ENCODE measurements at regions not wholly inside any gene's neighbourhood (a gene's known extent, or its start where the extent isn't known, plus 50 kb on each side); places are given as distances from the start of the nearest gene placed in this dataset.

DNA sequence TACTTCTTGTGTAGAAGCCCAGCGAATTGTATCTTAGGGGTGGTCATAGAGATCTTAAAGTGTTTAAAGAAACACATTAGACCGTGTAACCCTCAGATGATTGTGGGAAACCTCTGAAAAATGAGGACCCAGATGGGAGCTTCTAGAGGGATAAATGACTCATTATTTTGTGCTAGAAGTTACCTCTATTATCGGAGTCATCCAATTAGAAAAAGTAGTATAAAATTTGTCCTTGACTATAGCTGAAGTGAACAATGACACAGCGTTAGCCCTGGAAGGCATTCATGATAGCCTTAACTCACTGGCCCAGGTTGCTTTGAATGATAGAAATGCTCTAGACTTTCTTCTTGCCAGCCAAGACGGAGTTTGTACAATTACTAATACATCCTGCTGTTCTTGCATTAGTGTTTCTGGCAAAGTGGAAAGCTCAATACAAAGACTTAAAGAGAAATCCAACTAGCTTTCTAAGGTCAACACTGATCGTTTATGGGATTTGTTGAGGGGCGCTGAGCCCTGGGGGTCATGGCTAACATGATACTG lies 178.9 kb upstream of the VEGFC start:
- no peak for DNase-seq (ENCODE audit: low read depth in 1 of 2, low spot score in 1 of 2)

DNA sequence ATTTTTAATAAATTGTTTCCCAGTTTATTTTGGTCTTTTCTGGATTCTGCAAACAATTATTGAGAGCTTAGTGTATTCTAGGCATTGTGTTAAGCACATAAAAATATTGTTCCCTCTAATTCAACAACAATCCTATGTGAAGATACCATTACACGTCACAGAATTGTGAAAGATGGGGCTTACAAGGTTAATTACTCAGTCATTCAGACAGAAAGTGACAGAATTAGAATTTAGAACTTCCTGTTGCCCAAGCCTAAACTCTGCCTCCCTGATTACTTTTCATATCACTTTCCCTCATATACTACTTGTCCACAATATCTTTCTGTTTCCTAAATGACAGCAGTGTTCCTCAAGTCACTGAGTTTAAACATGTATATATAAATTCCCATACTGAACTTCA lies 186.7 kb upstream of the VEGFC start:
- DNase-seq (ENCODE audit: low read depth in 1 of 2, low spot score in 1 of 2): no peak

DNA sequence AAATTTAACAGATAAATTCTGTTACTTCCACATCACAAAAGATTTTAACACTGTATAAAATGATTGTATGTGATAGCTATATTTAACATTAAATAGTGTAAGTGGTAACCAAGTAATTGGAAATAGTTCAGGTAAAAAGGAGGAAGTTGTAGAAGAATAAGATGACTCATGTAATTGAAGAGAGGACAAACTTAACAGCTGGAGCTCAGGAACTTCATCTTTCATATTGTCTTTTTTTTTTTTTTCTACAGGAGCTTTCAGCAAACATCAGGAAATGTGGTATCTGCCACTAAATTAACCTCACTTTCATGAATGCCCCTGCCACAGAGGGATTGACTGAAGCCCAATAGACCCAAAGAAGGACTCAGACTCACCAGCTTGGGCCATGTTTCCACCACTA lies 188.4 kb upstream of the VEGFC start:
- DNase-seq (ENCODE audit: low read depth in 1 of 2, low spot score in 1 of 2): no peak

- no peak for DNase-seq (ENCODE audit: low read depth in 1 of 2, low spot score in 1 of 2)
Measured at GRCh38 chr4:176981551-176981950, 188.8 kb upstream of the VEGFC start.

- DNase-seq (ENCODE audit: low read depth in 1 of 2, low spot score in 1 of 2): no peak
Measured at GRCh38 chr4:176988226-176988625, 195.5 kb upstream of the VEGFC start.

DNA sequence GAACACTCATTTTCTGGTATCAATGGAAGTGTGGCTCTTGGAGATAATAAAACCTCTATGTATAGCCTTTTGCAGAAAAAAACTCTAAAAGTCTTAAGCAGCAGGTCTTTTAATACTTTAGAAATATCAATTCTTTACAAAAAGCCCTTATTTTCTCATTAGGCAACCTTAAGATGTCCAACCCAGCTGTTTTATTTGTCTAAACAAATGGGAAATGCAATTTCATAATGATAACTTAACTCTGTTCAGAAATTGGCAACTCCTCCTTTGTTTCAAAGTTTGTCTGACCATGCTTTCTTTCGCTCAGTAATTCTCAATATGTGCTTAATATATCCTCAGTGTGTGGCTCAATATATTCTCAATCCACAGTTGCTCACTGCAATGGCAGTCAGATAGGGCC lies 196.5 kb upstream of the VEGFC start:
- DNase-seq (ENCODE audit: low read depth in 1 of 2, low spot score in 1 of 2): no peak

- no peak for DNase-seq (ENCODE audit: low read depth in 1 of 2, low spot score in 1 of 2)
Measured at GRCh38 chr4:176999935-177000543, 207.3 kb upstream of the VEGFC start.

DNA sequence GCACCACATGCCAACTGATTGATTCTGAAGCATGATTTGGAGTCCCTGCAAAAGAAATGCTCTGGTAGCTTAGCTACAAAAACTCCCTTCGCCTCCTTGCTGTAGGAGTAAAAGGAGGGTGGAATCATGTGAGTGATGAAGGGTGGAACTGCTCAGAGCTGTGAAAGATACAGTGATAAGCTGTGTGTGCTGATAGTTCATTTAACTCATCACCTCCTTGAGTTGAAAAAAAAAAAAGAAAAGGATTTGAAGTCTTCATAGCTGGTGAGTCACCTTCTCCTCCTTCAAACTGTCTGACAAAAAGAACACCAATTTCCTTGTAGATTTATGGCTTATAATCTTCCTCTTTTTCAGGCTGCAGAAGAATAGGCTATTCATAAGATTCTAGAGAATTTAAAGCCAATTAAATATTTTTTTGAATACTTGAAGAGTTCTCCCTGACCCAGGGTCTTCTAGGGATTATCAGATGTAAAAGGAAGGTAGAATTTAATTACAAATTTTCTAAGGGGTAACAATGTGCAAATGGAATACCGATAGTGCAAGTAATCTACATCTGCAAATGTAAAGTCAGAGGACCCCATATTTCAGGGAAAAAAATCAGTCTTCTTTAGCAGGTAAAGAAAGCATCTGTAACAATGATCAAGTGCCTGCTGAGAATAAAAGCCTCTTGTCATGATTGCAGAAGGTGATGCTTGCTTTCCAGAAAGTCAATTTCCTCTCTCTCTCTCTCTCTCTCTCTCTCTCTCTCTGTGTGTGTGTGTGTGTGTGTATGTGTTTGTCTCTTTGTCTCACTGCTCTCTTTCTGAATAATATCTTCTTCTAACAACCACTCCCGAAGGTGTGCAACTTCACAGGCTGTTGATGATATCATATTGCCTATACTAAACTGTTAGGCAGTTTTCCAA lies 208.8 kb upstream of the VEGFC start:
- DNase-seq (ENCODE audit: low read depth in 1 of 2, low spot score in 1 of 2): no peak

- DNase-seq (ENCODE audit: low read depth in 1 of 2, low spot score in 1 of 2): no peak
Measured at GRCh38 chr4:177005674-177006230, 213.0 kb upstream of the VEGFC start.

DNA sequence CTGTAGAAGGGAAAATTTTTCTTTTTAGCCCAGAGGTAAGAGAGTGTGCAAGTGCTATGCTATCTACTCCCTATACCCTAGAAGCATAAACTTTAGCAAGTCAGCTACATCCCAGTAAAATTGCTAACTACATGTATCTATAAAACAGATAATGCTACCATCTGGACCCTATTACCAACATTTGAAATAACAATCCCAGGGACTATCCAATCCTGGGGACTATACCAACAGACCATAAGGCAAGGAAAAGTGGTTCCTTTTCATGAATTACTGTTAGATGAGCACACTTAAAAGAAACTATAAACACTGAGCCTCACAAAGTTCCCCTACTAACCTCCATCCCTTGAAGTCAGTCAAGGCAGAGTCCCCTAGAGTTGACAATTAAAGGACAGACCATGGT lies 213.6 kb upstream of the VEGFC start:
- DNase-seq (ENCODE audit: low read depth in 1 of 2, low spot score in 1 of 2): no peak

DNA sequence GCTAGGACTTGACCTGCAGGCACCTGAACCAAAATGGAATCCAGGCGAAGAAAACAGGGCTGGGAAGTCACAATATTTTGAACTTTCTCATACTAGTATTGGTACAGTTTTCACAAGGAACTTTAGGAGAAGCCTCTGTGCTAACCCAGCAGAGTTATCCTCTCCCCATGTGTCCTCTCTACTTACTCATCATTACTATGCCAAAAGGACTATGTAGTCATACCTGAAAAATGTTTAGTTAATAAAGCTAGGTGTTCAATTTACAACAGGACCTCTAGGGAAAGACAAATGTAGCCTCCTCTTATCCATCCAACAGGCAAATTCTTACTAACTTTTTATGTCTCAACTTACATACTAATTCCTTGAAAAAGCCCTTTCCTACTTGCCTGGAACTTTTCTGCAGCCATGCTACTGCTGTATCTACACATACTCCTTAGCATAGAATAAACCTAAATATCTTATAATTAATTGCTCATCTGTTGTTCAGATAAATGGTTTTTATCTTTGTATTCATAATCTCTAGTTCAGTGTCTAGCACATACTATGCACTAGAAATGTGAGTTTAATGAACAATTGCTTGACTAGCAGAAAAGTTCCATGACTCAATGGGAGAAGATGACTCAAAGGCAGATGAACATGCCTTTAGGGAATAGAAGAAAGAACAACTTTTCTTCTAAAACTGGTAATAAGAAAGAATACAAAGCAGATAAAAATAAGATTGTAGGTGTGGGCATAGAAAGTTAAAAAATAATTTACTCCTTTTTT lies 215.5 kb upstream of the VEGFC start:
- no peak for DNase-seq (ENCODE audit: low read depth in 1 of 2, low spot score in 1 of 2)

GRCh38 chr4:177008836-177009501 lies 216.2 kb upstream of the VEGFC start:
- no peak for DNase-seq (ENCODE audit: low read depth in 1 of 2, low spot score in 1 of 2)

- no peak for DNase-seq (ENCODE audit: low read depth in 1 of 2, low spot score in 1 of 2)
Measured at GRCh38 chr4:177010418-177010817, 217.7 kb upstream of the VEGFC start.

DNA sequence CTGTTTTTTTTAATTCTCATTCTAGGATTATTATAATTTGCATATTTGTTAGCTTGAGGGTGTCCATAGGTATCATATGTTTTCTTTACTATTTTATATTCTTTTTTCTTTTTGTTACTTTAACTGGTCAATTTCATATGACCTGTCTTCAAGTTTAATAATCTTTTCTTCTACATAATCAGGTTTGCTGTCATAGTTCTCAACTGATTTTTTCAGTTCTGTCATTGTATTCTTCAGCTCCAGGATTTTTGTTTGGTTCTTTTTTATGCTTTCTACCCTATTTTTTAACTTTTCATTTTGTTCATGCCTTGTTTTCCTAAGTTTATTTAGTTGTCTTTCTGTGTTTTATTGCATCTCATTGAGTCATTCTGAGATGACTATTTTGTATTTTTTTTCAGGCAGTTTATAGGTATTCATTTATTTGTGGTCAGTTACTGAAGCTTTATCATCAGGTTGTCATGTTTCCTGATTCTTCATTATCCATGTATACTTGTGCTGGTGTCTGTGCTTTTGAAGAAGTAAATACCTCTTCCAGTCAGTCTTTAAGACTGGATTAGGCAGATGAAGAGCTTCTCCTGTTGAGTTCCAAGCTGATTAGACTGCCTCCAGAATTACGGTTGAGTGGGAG lies 220.3 kb upstream of the VEGFC start:
- no peak for DNase-seq (ENCODE audit: low read depth in 1 of 2, low spot score in 1 of 2)

GRCh38 chr4:177016541-177017141 lies 223.9 kb upstream of the VEGFC start:
- DNase-seq (ENCODE audit: low read depth in 1 of 2, low spot score in 1 of 2): no peak

- no peak for DNase-seq (ENCODE audit: low read depth in 1 of 2, low spot score in 1 of 2)
Measured at GRCh38 chr4:177023951-177024350, 231.2 kb upstream of the VEGFC start.

- DNase-seq (ENCODE audit: low read depth in 1 of 2, low spot score in 1 of 2): no peak
Measured at GRCh38 chr4:177032341-177032740, 239.6 kb upstream of the VEGFC start.

DNA sequence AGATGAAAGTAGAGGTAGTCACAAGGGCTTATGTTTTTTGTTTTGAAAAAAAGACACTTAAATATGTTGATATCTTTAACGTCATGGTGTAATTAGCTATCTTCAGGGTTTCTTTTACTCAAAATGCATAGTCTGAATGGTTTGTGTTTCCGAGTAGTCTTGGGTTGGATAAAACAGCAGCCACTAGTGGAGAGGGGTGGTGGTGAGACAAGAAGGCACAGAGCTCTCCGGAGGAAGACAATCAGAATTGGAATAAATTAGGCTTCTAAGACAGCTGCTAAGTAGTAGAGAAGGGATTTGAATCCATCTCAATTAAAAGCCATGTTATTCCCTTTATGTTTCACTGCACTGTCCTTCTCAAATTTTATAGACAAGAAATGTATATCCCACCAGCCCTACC lies 240.4 kb upstream of the VEGFC start:
- DNase-seq (ENCODE audit: low read depth in 1 of 2, low spot score in 1 of 2): no peak

DNA sequence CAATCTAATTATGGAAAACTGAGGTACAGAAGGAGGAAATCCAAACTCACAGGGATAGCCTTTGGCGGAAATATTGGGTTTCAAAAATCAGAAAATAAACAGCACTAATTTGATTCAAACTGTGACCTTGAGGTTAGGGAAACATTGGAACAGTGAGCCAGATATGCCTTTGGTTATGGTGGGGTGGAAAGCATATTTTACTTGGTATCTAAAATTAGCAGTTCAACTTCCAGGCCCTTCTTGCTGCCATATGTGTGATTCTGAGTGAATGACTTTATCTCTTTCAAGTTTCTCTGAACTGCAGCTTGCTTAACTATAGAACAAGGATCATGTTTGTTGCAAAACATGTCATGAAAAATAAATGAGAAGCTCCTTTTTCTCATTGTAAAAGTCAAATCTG lies 240.9 kb upstream of the VEGFC start:
- DNase-seq (ENCODE audit: low read depth in 1 of 2, low spot score in 1 of 2): no peak

GRCh38 chr4:177041356-177041755 lies 248.6 kb upstream of the VEGFC start:
- no peak for DNase-seq (ENCODE audit: low read depth in 1 of 2, low spot score in 1 of 2)

Data from stimulated activated CD4-positive, alpha-beta T cell treated with anti-CD3 and anti-CD28 coated beads, Interleukin-15, amount 100 ng/mL, for 1 hour (primary cell).